BLaER1 treated with 17β-estradiol and CSF1 and Interleukin-3, amounts not matched to agents 10 nM and 100 nM (cell line): ENCODE measurements at regions not wholly inside any gene's neighbourhood (a gene's known extent, or its start where the extent isn't known, plus 50 kb on each side); places are given as distances from the start of the nearest gene placed in this dataset.

Experiments used
- H3K27ac ChIP-seq, 11 experiments: shearing (Covaris generic); formaldehyde crosslinking; 2 replicates each; pipeline ENCODE4 v1.8.1; 2022
- H3K27me3 ChIP-seq, 11 experiments: shearing (Covaris generic); formaldehyde crosslinking; 2 replicates each; pipeline ENCODE4 v1.8.1; 2022
- H3K36me3 ChIP-seq, 11 experiments: shearing (Covaris generic); formaldehyde crosslinking; 2 replicates each; pipeline ENCODE4 v1.8.1; 2022
- H3K4me1 ChIP-seq, 10 experiments: shearing (Covaris generic); formaldehyde crosslinking; 2 replicates each; pipeline ENCODE4 v1.8.1; 2022
- H3K4me2 ChIP-seq, 11 experiments: shearing (Covaris generic); formaldehyde crosslinking; 2 replicates each; pipeline ENCODE4 v1.8.1; 2022
- H3K4me3 ChIP-seq, 10 experiments: shearing (Covaris generic); formaldehyde crosslinking; 2 replicates each; pipeline ENCODE4 v1.8.1; 2022
- H3K9ac ChIP-seq, 11 experiments: shearing (Covaris generic); formaldehyde crosslinking; 2 replicates each; pipeline ENCODE4 v1.8.1; 2022
- H3K9me3 ChIP-seq, 11 experiments: shearing (Covaris generic); formaldehyde crosslinking; replicated peaks in 1 of 11; 2 replicates each; pipeline ENCODE4 v1.8.1; 2022
- H4K20me1 ChIP-seq, 11 experiments: shearing (Covaris generic); formaldehyde crosslinking; 2 replicates each; pipeline ENCODE4 v1.8.1; 2022
- Cebpa-rat ChIP-seq, 11 experiments: shearing (Covaris generic); IDR thresholded peaks; 2 replicates each; pipeline ENCODE4 v1.8.1; 2022

DNA sequence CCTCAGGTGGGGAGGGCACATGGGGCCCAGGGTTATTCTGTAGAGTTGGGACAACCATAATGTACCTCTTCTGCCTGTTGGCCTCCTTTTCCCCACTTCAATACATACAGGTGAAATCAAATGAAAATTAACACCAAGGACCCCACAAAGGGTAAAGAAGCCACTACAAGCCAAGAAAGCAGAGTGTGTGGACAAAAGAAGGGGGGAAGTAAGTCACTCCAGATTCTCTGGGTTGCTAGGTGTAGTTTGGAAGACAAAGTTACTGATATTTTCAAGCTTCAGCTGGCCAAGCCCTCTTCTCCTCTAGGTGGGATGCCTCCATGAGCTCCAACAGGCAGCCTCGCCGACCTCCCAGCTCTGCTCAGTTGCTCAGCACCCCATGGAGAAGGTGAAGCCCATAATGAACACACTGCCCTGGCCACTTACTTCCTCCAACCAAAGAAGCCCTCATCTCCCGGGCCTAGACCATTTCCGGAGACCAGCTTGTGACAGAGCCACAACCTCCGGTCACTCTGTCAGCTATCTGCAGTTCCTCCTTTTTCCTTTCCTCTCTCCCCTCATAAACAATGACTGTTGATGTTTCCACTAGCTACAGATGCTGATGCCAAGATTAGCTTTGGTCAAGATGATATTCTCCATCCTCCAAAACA lies 66.8 kb upstream of the MED4 start:
- H4K20me1 ChIP-seq = no peaks in the 10 kb centered on the region
- peak overlapping the region in 4 of 11 experiments; percentile 60 to 98 (median 85); a peak in 8 of 22 replicates for H3K27ac ChIP-seq
- H3K27me3 ChIP-seq = no peaks in the 10 kb centered on the region
- H3K36me3 ChIP-seq = no peaks in the 10 kb centered on the region
- no peaks in the 10 kb centered on the region for H3K9me3 ChIP-seq
- peak overlapping the region in 4 of 11 experiments; percentile 24 to 93 (median 68); a peak in 7 of 22 replicates for H3K4me2 ChIP-seq
- TF ChIP-seq Cebpa-rat (IDR thresholded peaks at IDR 0.05) = no peak
- H3K4me1 ChIP-seq = peaks cover 2 to 81% (median 10%) of the 10 kb centered on the region in 10 experiments; a peak in 19 of 20 replicates
- 0 out of 20 replicates have a peak overlapping the region, but pooled peaks of 1 of the 10 experiments have one; percentile 1 for H3K4me3 ChIP-seq
- peak overlapping the region in 3 of 11 experiments; percentile 59 to 88 (median 72); a peak in 6 of 22 replicates for H3K9ac ChIP-seq

DNA sequence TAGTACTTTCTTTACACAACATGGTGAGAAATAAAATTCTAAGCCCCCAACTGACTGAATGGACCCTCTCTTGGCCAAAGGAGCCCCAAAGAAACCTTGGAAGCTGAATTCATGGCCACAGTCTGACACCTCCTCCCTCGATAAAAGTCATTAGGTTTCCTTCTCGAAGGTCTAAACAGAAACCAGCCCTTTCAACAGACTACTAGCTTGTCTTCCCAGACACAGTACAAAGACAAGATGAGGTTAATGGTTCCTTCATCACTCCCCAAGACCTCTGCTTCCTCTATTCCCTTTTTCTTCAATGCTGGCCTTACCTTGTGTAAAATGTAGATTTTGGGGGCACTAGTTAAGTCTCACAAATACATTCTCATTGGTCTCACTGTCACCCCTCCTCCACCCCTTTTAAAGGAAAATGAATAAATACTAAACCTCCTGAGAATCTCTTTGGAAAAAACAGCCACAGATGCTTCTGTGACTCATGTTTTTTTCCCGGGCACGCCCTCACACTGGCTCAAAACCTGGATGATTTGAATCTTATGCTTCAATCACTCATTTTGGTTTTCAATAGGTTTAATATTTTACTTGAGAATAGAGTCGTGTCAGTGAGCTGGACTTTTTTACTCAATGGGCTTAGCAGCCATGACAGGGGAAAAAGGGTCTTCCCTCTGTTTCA lies 65.8 kb upstream of the MED4 start:
- Histone ChIP-seq H3K27ac (peak overlapping the region in 3 of 11 experiments; percentile 74 to 98 (median 96); a peak in 6 of 22 replicates), H3K4me1 (peaks cover 11 to 89% (median 20%) of the 10 kb centered on the region in 10 experiments), H4K20me1 (no peaks in the 10 kb centered on the region), H3K9ac (peak overlapping the region in 3 of 11 experiments; percentile 28 to 88 (median 72); a peak in 5 of 22 replicates), H3K36me3 (no peaks in the 10 kb centered on the region), H3K4me2 (peak overlapping the region in 3 of 11 experiments; percentile 26 to 93 (median 92); a peak in 6 of 22 replicates), H3K4me3 (no peak overlapping the region), H3K27me3 (no peaks in the 10 kb centered on the region), H3K9me3 (no peaks in the 10 kb centered on the region)
- TF ChIP-seq Cebpa-rat (IDR thresholded peaks at IDR 0.05) = no peak

DNA sequence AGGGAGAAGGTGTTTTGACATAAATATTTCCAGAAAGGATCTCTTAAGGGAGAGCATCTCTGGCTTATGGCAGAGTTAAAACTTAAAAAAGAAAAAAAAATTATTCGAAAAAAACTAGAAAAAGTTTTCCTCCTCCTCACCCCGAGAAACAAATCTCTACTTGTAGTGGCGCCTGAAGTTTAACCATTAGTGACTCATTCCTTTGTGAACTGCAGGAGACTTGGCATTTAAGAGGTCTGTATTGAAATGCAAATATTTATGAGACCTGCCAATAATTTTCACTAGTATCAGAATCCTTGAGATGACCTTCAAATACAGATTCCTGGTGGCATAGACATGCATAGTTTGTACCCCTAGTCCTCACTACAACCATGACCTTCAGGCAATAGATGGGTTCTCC lies 64.9 kb upstream of the MED4 start:
- H4K20me1 ChIP-seq = no peaks in the 10 kb centered on the region
- no peak for TF ChIP-seq Cebpa-rat (IDR thresholded peaks at IDR 0.05)
- H3K9ac ChIP-seq = no peak overlapping the region
- H3K4me1 ChIP-seq = peaks cover 14 to 92% (median 28%) of the 10 kb centered on the region in 10 experiments
- no peak overlapping the region for H3K4me3 ChIP-seq
- H3K27me3 ChIP-seq = no peaks in the 10 kb centered on the region
- H3K9me3 ChIP-seq = no peaks in the 10 kb centered on the region
- H3K36me3 ChIP-seq = no peaks in the 10 kb centered on the region
- peak overlapping the region in 2 of 11 experiments; percentile 96 to 98; a peak in 2 of 22 replicates for H3K27ac ChIP-seq
- peak overlapping the region in 3 of 11 experiments; percentile 39 to 93 (median 92); a peak in 5 of 22 replicates for H3K4me2 ChIP-seq

DNA sequence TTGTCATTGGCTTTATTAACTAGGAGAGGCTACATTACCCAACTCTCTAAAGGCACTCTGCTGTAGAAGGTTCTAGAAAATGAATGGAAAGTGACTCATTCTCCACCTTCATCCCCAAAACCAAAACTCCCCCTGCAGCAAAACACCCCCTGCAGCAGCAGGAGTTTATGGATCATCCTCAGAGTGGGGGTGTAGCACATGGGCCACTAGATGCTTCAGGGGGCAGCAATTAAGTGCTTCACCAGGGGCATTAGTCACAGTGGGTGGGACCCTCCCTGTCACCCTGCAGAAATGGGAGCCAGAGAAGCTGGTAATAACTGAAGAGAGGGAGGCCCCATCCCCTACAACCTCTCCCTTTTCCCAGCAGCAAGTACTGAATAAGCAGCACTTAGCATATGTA lies 64.5 kb upstream of the MED4 start:
- Histone ChIP-seq H3K4me1 (peaks cover 14 to 96% (median 30%) of the 10 kb centered on the region in 10 experiments), H3K27me3 (no peaks in the 10 kb centered on the region), H4K20me1 (no peaks in the 10 kb centered on the region), H3K4me3 (no peak overlapping the region), H3K9me3 (no peaks in the 10 kb centered on the region), H3K36me3 (no peaks in the 10 kb centered on the region), H3K27ac (peak overlapping the region in 1 of 11 experiments; percentile 21; a peak in 1 of 22 replicates), H3K9ac (no peak overlapping the region), H3K4me2 (peak overlapping the region in 3 of 11 experiments; percentile 39 to 93 (median 92); a peak in 6 of 22 replicates)
- no peak for TF ChIP-seq Cebpa-rat (IDR thresholded peaks at IDR 0.05)

DNA sequence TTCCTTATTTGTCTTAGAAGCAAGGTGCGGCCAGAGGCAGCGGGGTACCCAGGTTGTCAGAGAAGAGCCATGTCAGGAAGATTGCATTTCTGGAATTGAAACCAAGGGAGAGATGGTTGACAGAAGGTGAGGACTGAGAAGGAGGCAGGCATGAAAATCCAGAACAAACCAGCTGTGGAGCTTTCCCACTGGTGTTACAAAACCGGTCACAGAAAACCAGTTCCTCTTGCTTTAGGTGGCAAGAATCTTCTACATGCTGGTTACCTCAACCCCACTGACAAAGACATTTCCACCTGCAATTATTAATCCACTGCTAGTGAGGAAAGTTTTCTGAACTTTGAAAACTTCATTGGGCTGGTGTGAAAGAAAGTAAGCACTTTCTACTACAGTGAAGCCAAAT lies 64.0 kb upstream of the MED4 start:
- H3K27ac ChIP-seq = peak overlapping the region in 2 of 11 experiments; percentile 21 to 52; a peak in 3 of 22 replicates
- H3K27me3 ChIP-seq = no peaks in the 10 kb centered on the region
- H3K9me3 ChIP-seq = no peaks in the 10 kb centered on the region
- H3K4me2 ChIP-seq = peak overlapping the region in 6 of 11 experiments; percentile 1 to 93 (median 22); a peak in 6 of 22 replicates
- H3K36me3 ChIP-seq = no peaks in the 10 kb centered on the region
- H3K4me1 ChIP-seq = peaks cover 14 to 97% (median 30%) of the 10 kb centered on the region in 10 experiments
- H3K4me3 ChIP-seq = no peak overlapping the region
- TF ChIP-seq Cebpa-rat (IDR thresholded peaks at IDR 0.05) = no peak
- H4K20me1 ChIP-seq = no peaks in the 10 kb centered on the region
- no peak overlapping the region for H3K9ac ChIP-seq

DNA sequence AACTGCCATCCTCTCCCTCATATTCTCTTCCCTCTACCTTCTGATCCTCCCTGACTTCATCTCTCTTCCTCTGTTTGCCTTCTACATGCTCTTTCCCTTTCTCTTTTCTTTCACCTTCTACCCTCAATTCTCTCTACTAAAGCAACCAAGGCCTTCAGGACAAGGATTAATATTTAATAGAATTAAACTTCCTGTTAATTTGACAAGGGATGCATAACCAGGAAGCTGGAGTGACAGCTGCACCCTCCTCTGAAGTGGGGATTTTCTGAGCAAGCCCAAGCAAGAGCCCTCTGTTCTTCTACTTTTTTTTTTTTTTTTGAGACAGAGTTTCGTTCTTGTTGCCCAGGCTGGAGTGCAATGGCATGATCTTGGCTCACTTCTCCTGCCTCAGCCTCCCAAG lies 63.4 kb upstream of the MED4 start:
- TF ChIP-seq Cebpa-rat (IDR thresholded peaks at IDR 0.05) = no peak
- no peaks in the 10 kb centered on the region for H4K20me1 ChIP-seq
- H3K4me2 ChIP-seq = peak overlapping the region in 6 of 11 experiments; percentile 1 to 93 (median 22); a peak in 6 of 22 replicates
- no peaks in the 10 kb centered on the region for H3K36me3 ChIP-seq
- no peaks in the 10 kb centered on the region for H3K27me3 ChIP-seq
- no peak overlapping the region for H3K4me3 ChIP-seq
- H3K9me3 ChIP-seq = no peaks in the 10 kb centered on the region
- peak overlapping the region in 6 of 11 experiments; percentile 2 to 52 (median 18); a peak in 4 of 22 replicates for H3K27ac ChIP-seq
- H3K4me1 ChIP-seq = peaks cover 14 to 97% (median 30%) of the 10 kb centered on the region in 10 experiments
- H3K9ac ChIP-seq = no peak overlapping the region

DNA sequence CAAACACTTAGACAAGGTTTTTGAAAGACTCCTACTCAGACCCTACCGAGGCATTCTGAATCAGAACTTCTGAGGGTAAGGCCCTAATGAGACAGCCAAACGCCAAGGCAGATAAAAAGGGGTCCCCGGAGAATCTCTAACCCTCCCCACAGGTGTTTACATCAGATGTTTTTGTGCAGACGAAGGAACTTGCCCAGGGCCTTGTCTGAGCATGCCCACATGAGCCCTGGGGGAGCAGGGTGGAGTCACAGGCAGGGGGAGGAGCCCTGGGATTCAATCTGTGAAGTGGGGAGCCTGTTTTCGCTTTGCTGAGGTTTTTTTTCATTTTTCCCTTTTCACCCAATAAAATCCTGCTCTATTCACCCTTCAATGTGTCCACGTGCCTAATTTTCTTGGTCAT lies 61.6 kb upstream of the MED4 start:
- Histone ChIP-seq H3K27me3 (no peaks in the 10 kb centered on the region), H3K9me3 (no peaks in the 10 kb centered on the region), H3K36me3 (no peaks in the 10 kb centered on the region), H3K4me1 (peaks cover 15 to 100% (median 32%) of the 10 kb centered on the region in 10 experiments), H4K20me1 (no peaks in the 10 kb centered on the region), H3K4me2 (peak overlapping the region; percentile 47 to 75 (median 58)), H3K9ac (peak overlapping the region in 7 of 11 experiments; percentile 14 to 60 (median 36); a peak in 8 of 22 replicates), H3K4me3 (0 out of 20 replicates have a peak overlapping the region, but pooled peaks of 1 of the 10 experiments have one; percentile 9), H3K27ac (peak overlapping the region; percentile 24 to 83 (median 67); a peak in 20 of 22 replicates)
- no peak for TF ChIP-seq Cebpa-rat (IDR thresholded peaks at IDR 0.05)

DNA sequence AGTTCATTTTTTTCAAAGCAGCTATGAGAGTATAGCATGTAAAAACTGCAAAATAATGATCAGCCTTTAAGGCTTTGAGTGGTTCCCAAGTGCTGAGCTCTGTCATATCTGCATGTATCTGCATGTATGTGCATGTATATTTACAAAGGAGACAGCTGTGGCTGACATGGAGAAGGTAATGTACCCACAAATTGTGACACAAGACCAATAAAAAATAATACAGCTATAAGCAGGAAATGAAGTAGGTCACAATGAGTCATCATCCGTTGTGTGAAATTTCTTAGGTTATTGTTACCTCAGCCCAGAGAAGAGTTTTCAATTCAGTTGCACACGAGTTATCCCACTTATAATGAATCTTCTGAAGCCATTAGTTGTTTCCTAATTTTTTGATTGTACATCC lies 60.9 kb upstream of the MED4 start:
- no peak overlapping the region for H3K4me3 ChIP-seq
- peak overlapping the region; percentile 32 to 75 (median 59); a peak in 21 of 22 replicates for H3K4me2 ChIP-seq
- peak in 1 of 11 experiments; percentile 60; a peak in 1 of 22 replicates for TF ChIP-seq Cebpa-rat (IDR thresholded peaks at IDR 0.05)
- H4K20me1 ChIP-seq = no peaks in the 10 kb centered on the region
- no peaks in the 10 kb centered on the region for H3K36me3 ChIP-seq
- H3K4me1 ChIP-seq = peaks cover 19 to 100% (median 32%) of the 10 kb centered on the region in 10 experiments
- peak overlapping the region in 10 of 11 experiments; percentile 18 to 83 (median 72); a peak in 20 of 22 replicates for H3K27ac ChIP-seq
- H3K27me3 ChIP-seq = no peaks in the 10 kb centered on the region
- no peaks in the 10 kb centered on the region for H3K9me3 ChIP-seq
- H3K9ac ChIP-seq = peak overlapping the region in 5 of 11 experiments; percentile 12 to 36 (median 23); a peak in 4 of 22 replicates
